ENCODE measurements at regions not wholly inside any gene's neighbourhood (a gene's known extent, or its start where the extent isn't known, plus 50 kb on each side); places are given as distances from the start of the nearest gene placed in this dataset.

GRCh38 chr5:27548484-27548883 lies 510.1 kb upstream of the CDH9 start:
- TF ChIP-seq, protein P1, sequence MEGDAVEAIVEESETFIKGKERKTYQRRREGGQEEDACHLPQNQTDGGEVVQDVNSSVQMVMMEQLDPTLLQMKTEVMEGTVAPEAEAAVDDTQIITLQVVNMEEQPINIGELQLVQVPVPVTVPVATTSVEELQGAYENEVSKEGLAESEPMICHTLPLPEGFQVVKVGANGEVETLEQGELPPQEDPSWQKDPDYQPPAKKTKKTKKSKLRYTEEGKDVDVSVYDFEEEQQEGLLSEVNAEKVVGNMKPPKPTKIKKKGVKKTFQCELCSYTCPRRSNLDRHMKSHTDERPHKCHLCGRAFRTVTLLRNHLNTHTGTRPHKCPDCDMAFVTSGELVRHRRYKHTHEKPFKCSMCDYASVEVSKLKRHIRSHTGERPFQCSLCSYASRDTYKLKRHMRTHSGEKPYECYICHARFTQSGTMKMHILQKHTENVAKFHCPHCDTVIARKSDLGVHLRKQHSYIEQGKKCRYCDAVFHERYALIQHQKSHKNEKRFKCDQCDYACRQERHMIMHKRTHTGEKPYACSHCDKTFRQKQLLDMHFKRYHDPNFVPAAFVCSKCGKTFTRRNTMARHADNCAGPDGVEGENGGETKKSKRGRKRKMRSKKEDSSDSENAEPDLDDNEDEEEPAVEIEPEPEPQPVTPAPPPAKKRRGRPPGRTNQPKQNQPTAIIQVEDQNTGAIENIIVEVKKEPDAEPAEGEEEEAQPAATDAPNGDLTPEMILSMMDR (IDR thresholded peaks at IDR 0.05; ENCODE audit: low read depth, low read length), result no peak
- TF ChIP-seq POLR2A (IDR thresholded peaks at IDR 0.05; ENCODE audit: extremely low read depth, insufficient read length), result no peak
